ENCODE measurements at regions not wholly inside any gene's neighbourhood (a gene's known extent, or its start where the extent isn't known, plus 50 kb on each side); places are given as distances from the start of the nearest gene placed in this dataset.

GRCh38 chr11:82047200-82047599 is 686.5 kb downstream of the FAM181B start:
- Histone ChIP-seq H3K27ac (ENCODE audit: low read depth in 2 of 2, low read length in 2 of 2) (no peak overlapping the region), H3K4me1 (ENCODE audit: control insufficient read depth in 2 of 3, insufficient read depth in 2 of 3, low read depth in 1 of 3, low read length in 3 of 3) (no peaks in the 10 kb centered on the region), H3K9ac (ENCODE audit: low read length in 3 of 3) (no peak overlapping the region), H3K9me3 (ENCODE audit: control insufficient read depth in 2 of 3, insufficient read depth in 1 of 3, low read length in 3 of 3) (peaks cover 0 to 3% (median 0%) of the 10 kb centered on the region in 3 donors), H3K4me3 (ENCODE audit: low read length in 3 of 3) (no peak overlapping the region), H3K36me3 (ENCODE audit: control insufficient read depth in 2 of 3, insufficient read depth in 3 of 3, low read length in 3 of 3) (no peaks in the 10 kb centered on the region), H3K27me3 (ENCODE audit: control insufficient read depth, insufficient read depth, low read length) (no peaks in the 10 kb centered on the region)
- DNase-seq (no peak), FAIRE-seq (no peak)
- no peak for TF ChIP-seq CTCF (IDR thresholded peaks at IDR 0.05; ENCODE audit: borderline replicate concordance, extremely low read depth, insufficient read depth)
- intact Hi-C loops (cut with DNase I) = no loop called here

DNA sequence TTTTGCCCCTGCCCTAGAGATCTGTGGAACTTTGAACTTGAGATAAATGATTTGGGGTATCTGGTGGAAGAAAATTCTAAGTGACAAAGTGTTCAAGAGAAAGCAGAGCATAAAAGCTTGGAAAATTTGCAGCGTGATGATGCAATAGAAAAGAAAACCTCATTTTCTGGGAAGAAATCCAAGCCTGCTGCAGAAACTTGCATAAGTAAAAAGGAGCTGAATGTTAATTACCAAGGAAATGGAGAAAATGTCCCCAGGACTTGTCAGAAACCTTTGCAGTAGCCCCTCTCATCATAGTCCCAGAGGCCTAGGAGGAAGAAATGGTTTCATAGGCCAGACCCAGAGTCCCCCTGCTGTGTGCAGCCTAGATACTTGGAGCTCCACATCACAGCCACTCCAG is 686.9 kb downstream of the FAM181B start:
- no peaks in the 10 kb centered on the region for H3K27me3 ChIP-seq (ENCODE audit: control insufficient read depth, insufficient read depth, low read length)
- FAIRE-seq = no peak
- H3K36me3 ChIP-seq (ENCODE audit: control insufficient read depth in 2 of 3, insufficient read depth in 3 of 3, low read length in 3 of 3) = no peaks in the 10 kb centered on the region
- H3K4me3 ChIP-seq (ENCODE audit: low read length in 3 of 3) = no peak overlapping the region
- no peak for TF ChIP-seq CTCF (IDR thresholded peaks at IDR 0.05; ENCODE audit: borderline replicate concordance, extremely low read depth, insufficient read depth)
- H3K9ac ChIP-seq (ENCODE audit: low read length in 3 of 3) = no peak overlapping the region
- H3K27ac ChIP-seq (ENCODE audit: low read depth in 2 of 2, low read length in 2 of 2) = no peak overlapping the region
- H3K9me3 ChIP-seq (ENCODE audit: control insufficient read depth in 2 of 3, insufficient read depth in 1 of 3, low read length in 3 of 3) = peaks cover 0 to 3% (median 0%) of the 10 kb centered on the region in 3 donors
- DNase-seq = peak in 1 of 5 donors; percentile 5
- intact Hi-C loops (cut with DNase I) = no loop called here
- H3K4me1 ChIP-seq (ENCODE audit: control insufficient read depth in 2 of 3, insufficient read depth in 2 of 3, low read depth in 1 of 3, low read length in 3 of 3) = no peaks in the 10 kb centered on the region

GRCh38 chr11:82045748-82046457 is 687.8 kb downstream of the FAM181B start:
- Histone ChIP-seq H3K4me1 (ENCODE audit: control insufficient read depth in 2 of 3, insufficient read depth in 2 of 3, low read depth in 1 of 3, low read length in 3 of 3) (no peaks in the 10 kb centered on the region), H3K9ac (ENCODE audit: low read length in 3 of 3) (no peak overlapping the region), H3K27ac (ENCODE audit: low read depth in 2 of 2, low read length in 2 of 2) (no peak overlapping the region), H3K4me3 (ENCODE audit: low read length in 3 of 3) (no peak overlapping the region), H3K36me3 (ENCODE audit: control insufficient read depth in 2 of 3, insufficient read depth in 3 of 3, low read length in 3 of 3) (no peaks in the 10 kb centered on the region), H3K9me3 (ENCODE audit: control insufficient read depth in 2 of 3, insufficient read depth in 1 of 3, low read length in 3 of 3) (peaks cover 0 to 3% (median 0%) of the 10 kb centered on the region in 3 donors), H3K27me3 (ENCODE audit: control insufficient read depth, insufficient read depth, low read length) (no peaks in the 10 kb centered on the region)
- intact Hi-C loops (cut with DNase I) = no loop called here
- TF ChIP-seq CTCF (IDR thresholded peaks at IDR 0.05; ENCODE audit: borderline replicate concordance, extremely low read depth, insufficient read depth) = no peak
- FAIRE-seq (no peak), DNase-seq (no peak)
